Skin of body (tissue), 1 donor: ENCODE measurements at regions not wholly inside any gene's neighbourhood (a gene's known extent, or its start where the extent isn't known, plus 50 kb on each side); places are given as distances from the start of the nearest gene placed in this dataset.
"Not testable (repeated sequence)": the region's sequence is repeated elsewhere in the genome, so short reads cannot be mapped to it uniquely, and the experiment has no call there.

Experiments used
- DNase-seq: peaks from one replicate; lab custom pipeline; 2025; lab: John Stamatoyannopoulos, UW

- DNase-seq, result no peak
Observed at GRCh38 chr3:6736836-6737629, 123.9 kb upstream of the GRM7 start.

- DNase-seq, result no peak
Observed at GRCh38 chr3:6737630-6738029, 123.3 kb upstream of the GRM7 start.

GRCh38 chr3:6739288-6739687 lies 121.6 kb upstream of the GRM7 start:
- DNase-seq, result no peak

GRCh38 chr3:6743067-6743720 lies 117.7 kb upstream of the GRM7 start:
- no peak for DNase-seq

- DNase-seq, result no peak
Observed at GRCh38 chr3:6746443-6746842, 114.5 kb upstream of the GRM7 start.

GRCh38 chr3:6747017-6747416 lies 113.9 kb upstream of the GRM7 start:
- DNase-seq, result no peak

- no peak for DNase-seq
Observed at GRCh38 chr3:6750782-6751181, 110.1 kb upstream of the GRM7 start.

- DNase-seq, result no peak
Observed at GRCh38 chr3:6753536-6753935, 107.4 kb upstream of the GRM7 start.

GRCh38 chr3:6769532-6770396 lies 91.2 kb upstream of the GRM7 start:
- DNase-seq, result not testable (repeated sequence)

GRCh38 chr3:6770397-6770690 lies 90.6 kb upstream of the GRM7 start:
- no peak for DNase-seq

GRCh38 chr3:6771171-6771570 lies 89.7 kb upstream of the GRM7 start:
- DNase-seq, result no peak

GRCh38 chr3:6779140-6779539 lies 81.8 kb upstream of the GRM7 start:
- DNase-seq, result no peak

GRCh38 chr3:6781092-6781491 lies 79.8 kb upstream of the GRM7 start:
- no peak for DNase-seq

GRCh38 chr3:6785726-6786125 lies 75.2 kb upstream of the GRM7 start:
- DNase-seq, result no peak

GRCh38 chr3:6791161-6791560 lies 69.8 kb upstream of the GRM7 start:
- DNase-seq, result no peak

- DNase-seq, result no peak
Observed at GRCh38 chr3:6799264-6799915, 61.5 kb upstream of the GRM7 start.

GRCh38 chr3:6803619-6804018 lies 57.3 kb upstream of the GRM7 start:
- DNase-seq, result no peak

- no peak for DNase-seq
Observed at GRCh38 chr3:6805236-6805635, 55.7 kb upstream of the GRM7 start.

- DNase-seq, result no peak
Observed at GRCh38 chr3:6806991-6807390, 53.9 kb upstream of the GRM7 start.

- DNase-seq, result no peak
Observed at GRCh38 chr3:6807967-6808588, 52.8 kb upstream of the GRM7 start.

GRCh38 chr3:6809349-6809748 lies 51.6 kb upstream of the GRM7 start:
- no peak for DNase-seq
